Gastrocnemius medialis (tissue), 4 donors: ENCODE measurements at regions not wholly inside any gene's neighbourhood (a gene's known extent, or its start where the extent isn't known, plus 50 kb on each side); places are given as distances from the start of the nearest gene placed in this dataset.
"Not testable (repeated sequence)": the region's sequence is repeated elsewhere in the genome, so short reads cannot be mapped to it uniquely, and the experiment has no call there.

Source experiments
- ATAC-seq, 2 donors: fragments of 150-250 bp; one replicate each; pipeline ENCODE4 v1.9.1; 2016
- DNase-seq, 2 donors: peaks; one replicate each; pipeline ENCODE4 v3.0.0-alpha.2; 2019
- H3K27ac ChIP-seq, 4 donors: fragments of 200-600 bp; sonication (generic); 1 replicate in 1 of 4; 2 replicates in 3 of 4; pipeline ENCODE4 v1.5.1; 2016 to 2018; ENCODE audit warnings: mild to moderate bottlenecking in 2 of 4, moderate library complexity in 1 of 4
- H3K27me3 ChIP-seq, 3 donors: fragments of 200-600 bp; sonication (generic) in 2 of 3; 1 replicate in 1 of 3; 2 replicates in 2 of 3; pipeline versions ENCODE4 v1.5.1 to v1.6.0; 2016 to 2019; ENCODE audit warnings: mild to moderate bottlenecking in 1 of 3, moderate library complexity in 1 of 3
- H3K36me3 ChIP-seq, 2 donors: fragments of 200-600 bp; sonication (generic) in 1 of 2; one replicate each; pipeline ENCODE4 v1.5.1; 2017 to 2018
- H3K4me1 ChIP-seq, 2 donors: fragments of 200-600 bp; sonication (generic) in 1 of 2; one replicate each; pipeline ENCODE4 v1.5.1; 2016 to 2017; ENCODE audit warnings: mild to moderate bottlenecking in 2 of 2
- H3K4me3 ChIP-seq, 4 donors: fragments of 200-600 bp; sonication (generic) in 3 of 4; 1 replicate in 1 of 4; 2 replicates in 3 of 4; pipeline ENCODE4 v1.5.1; 2016 to 2019; ENCODE audit warnings: mild to moderate bottlenecking in 2 of 4
- H3K9me3 ChIP-seq, 3 donors: fragments of 200-600 bp; sonication (generic) in 2 of 3; 1 replicate in 1 of 3; 2 replicates in 2 of 3; pipeline ENCODE4 v1.5.1; 2016 to 2019
- CTCF ChIP-seq, 5 experiments: fragments of 450-650 bp in 3 of 5; fragments of 200-600 bp in 2 of 5; sonication (generic) in 2 of 5; IDR thresholded peaks in 4 of 5; conservative IDR thresholded peaks in 1 of 5; 1 replicate in 4 of 5; 2 replicates in 1 of 5; pipeline ENCODE4 v1.5.1; 2016 to 2019; ENCODE audit warnings: antibody characterized with exemption in 5 of 5, mild to moderate bottlenecking in 3 of 5, moderate library complexity in 3 of 5
- in situ Hi-C, 4 donors: fragments of 200-750 bp; cut with MboI; loops; one replicate each; pipeline versions ENCODE4 v1.15.0 to v1.8.0; 2017; ENCODE audit warnings: low sequenced_read_pairs in 4 of 4
- intact Hi-C: fragments of 100-400 bp; cut with DNase I; formaldehyde crosslinking; loops from one replicate; pipeline ENCODE4 v1.15.1; 2023; ENCODE audit warnings: low total_unique reads

GRCh38 chr9:41653560-41654340, 464.6 kb upstream of the ZNG1F start:
- intact Hi-C loops, H3K9me3 ChIP-seq, H3K27me3 ChIP-seq, H3K4me3 ChIP-seq, H3K27ac ChIP-seq, H3K4me1 ChIP-seq, DNase-seq, in situ Hi-C loops, ATAC-seq, H3K36me3 ChIP-seq: not testable (repeated sequence)

GRCh38 chr9:41652800-41653199, 463.7 kb upstream of the ZNG1F start:
- H3K4me3 ChIP-seq, intact Hi-C loops, H3K36me3 ChIP-seq, in situ Hi-C loops, DNase-seq, H3K27ac ChIP-seq, H3K4me1 ChIP-seq, ATAC-seq, H3K9me3 ChIP-seq, H3K27me3 ChIP-seq: not testable (repeated sequence)

- ATAC-seq, in situ Hi-C loops, H3K4me1 ChIP-seq, DNase-seq, H3K27ac ChIP-seq, H3K9me3 ChIP-seq, H3K27me3 ChIP-seq, H3K4me3 ChIP-seq, H3K36me3 ChIP-seq, intact Hi-C loops: not testable (repeated sequence)
Observed at GRCh38 chr9:41652100-41652713, 463.1 kb upstream of the ZNG1F start.

- H3K27ac ChIP-seq, H3K27me3 ChIP-seq, H3K4me3 ChIP-seq, ATAC-seq, H3K4me1 ChIP-seq, H3K36me3 ChIP-seq, in situ Hi-C loops, H3K9me3 ChIP-seq, intact Hi-C loops, DNase-seq: not testable (repeated sequence)
Observed at GRCh38 chr9:41650086-41650485, 461.0 kb upstream of the ZNG1F start.

GRCh38 chr9:41648564-41648963, 459.4 kb upstream of the ZNG1F start:
- peak overlapping the region in 1 of 4 donors; percentile 17 for H3K4me3 ChIP-seq
- H3K9me3 ChIP-seq, in situ Hi-C loops, ATAC-seq, H3K27ac ChIP-seq, intact Hi-C loops, H3K36me3 ChIP-seq, H3K4me1 ChIP-seq, H3K27me3 ChIP-seq: not testable (repeated sequence)
- DNase-seq, result peak in 1 of 2 donors; percentile 24

GRCh38 chr9:41646246-41646645, 457.1 kb upstream of the ZNG1F start:
- in situ Hi-C loops, H3K9me3 ChIP-seq, H3K27me3 ChIP-seq, intact Hi-C loops, DNase-seq, ATAC-seq, H3K27ac ChIP-seq, H3K4me3 ChIP-seq, H3K36me3 ChIP-seq, H3K4me1 ChIP-seq: not testable (repeated sequence)

GRCh38 chr9:41643571-41644279, 454.6 kb upstream of the ZNG1F start:
- H3K9me3 ChIP-seq, H3K4me1 ChIP-seq, H3K36me3 ChIP-seq, intact Hi-C loops, H3K27me3 ChIP-seq, in situ Hi-C loops: not testable (repeated sequence)
- Histone ChIP-seq H3K27ac (peak overlapping the region; percentile 36 to 67 (median 55)), H3K4me3 (peak overlapping the region; percentile 47 to 55 (median 51))
- DNase-seq (peak in 1 of 2 donors; percentile 38), ATAC-seq (peak in 1 of 2 donors; percentile 56)
- peak in 2 of 5 experiments; percentile 12 to 17 for TF ChIP-seq CTCF (IDR thresholded peaks at IDR 0.05 in 4 of 5, conservative IDR thresholded peaks at IDR 0.05 in 1 of 5)

GRCh38 chr9:41633726-41634125, 444.6 kb upstream of the ZNG1F start:
- H3K4me3 ChIP-seq, H3K9me3 ChIP-seq, intact Hi-C loops, H3K27me3 ChIP-seq, H3K4me1 ChIP-seq, DNase-seq, H3K36me3 ChIP-seq, in situ Hi-C loops, H3K27ac ChIP-seq, ATAC-seq: not testable (repeated sequence)

- intact Hi-C loops, H3K27me3 ChIP-seq, H3K4me1 ChIP-seq, H3K36me3 ChIP-seq, DNase-seq, ATAC-seq, H3K27ac ChIP-seq, H3K9me3 ChIP-seq, in situ Hi-C loops, H3K4me3 ChIP-seq: not testable (repeated sequence)
Observed at GRCh38 chr9:41623666-41624065, 434.5 kb upstream of the ZNG1F start.

GRCh38 chr9:41619254-41619653, 430.1 kb upstream of the ZNG1F start:
- H3K27ac ChIP-seq, H3K4me1 ChIP-seq, in situ Hi-C loops, intact Hi-C loops, DNase-seq, ATAC-seq, H3K4me3 ChIP-seq, H3K36me3 ChIP-seq, H3K9me3 ChIP-seq, H3K27me3 ChIP-seq: not testable (repeated sequence)
